Liver (tissue), 8 donors: ENCODE measurements at regions not wholly inside any gene's neighbourhood (a gene's known extent, or its start where the extent isn't known, plus 50 kb on each side); places are given as distances from the start of the nearest gene placed in this dataset.

Experiments
- DNase-seq: peaks from one replicate; pipeline ENCODE4 v3.0.0-alpha.2; 2017; ENCODE audit warnings: low spot score
- H3K27ac ChIP-seq, 2 donors: one replicate each; pipeline ENCODE4 v1.7.0; 2013; ENCODE audit warnings: inconsistent platforms in 2 of 2, low read length in 2 of 2, control low read depth in 1 of 2, low read depth in 1 of 2, mild to moderate bottlenecking in 1 of 2
- H3K27me3 ChIP-seq, 4 donors: one replicate each; pipeline versions ENCODE4 v1.6.1 to v1.7.0; 2013; ENCODE audit warnings: low read length in 3 of 4, inconsistent platforms in 1 of 4, mild to moderate bottlenecking in 1 of 4, moderate library complexity in 1 of 4; ENCODE audit not compliant: control insufficient read depth in 4 of 4, insufficient read depth in 4 of 4
- H3K36me3 ChIP-seq, 4 donors: one replicate each; pipeline versions ENCODE4 v1.6.1 to v1.7.0; 2013; ENCODE audit warnings: low read length in 3 of 4, mild to moderate bottlenecking in 3 of 4, low read depth in 1 of 4, moderate library complexity in 1 of 4; ENCODE audit not compliant: control insufficient read depth in 4 of 4, insufficient read depth in 3 of 4
- H3K4me1 ChIP-seq, 4 donors: one replicate each; pipeline versions ENCODE4 v1.6.1 to v1.7.0; 2013; ENCODE audit warnings: low read length in 3 of 4, mild to moderate bottlenecking in 3 of 4, moderate library complexity in 1 of 4; ENCODE audit not compliant: control insufficient read depth in 4 of 4, insufficient read depth in 4 of 4
- H3K4me3 ChIP-seq, 3 donors: one replicate each; pipeline versions ENCODE4 v1.6.1 to v1.7.0; 2013; ENCODE audit warnings: low read length in 3 of 3, control low read depth in 1 of 3, low read depth in 1 of 3, mild to moderate bottlenecking in 1 of 3
- H3K9ac ChIP-seq, 2 donors: one replicate each; pipeline ENCODE4 v1.7.0; 2013; ENCODE audit warnings: low read length in 2 of 2, mild to moderate bottlenecking in 2 of 2, moderate library complexity in 2 of 2, control low read depth in 1 of 2, low read depth in 1 of 2
- H3K9me3 ChIP-seq, 4 donors: one replicate each; pipeline versions ENCODE4 v1.6.1 to v1.7.0; 2013; ENCODE audit warnings: low read length in 3 of 4; ENCODE audit not compliant: control insufficient read depth in 4 of 4
- ATF3 ChIP-seq: IDR thresholded peaks from 2 replicates; pipeline ENCODE4 v1.6.1; 2016; ENCODE audit warnings: antibody characterized with exemption
- CTCF ChIP-seq: fragments of 150-350 bp; IDR thresholded peaks from 2 replicates; pipeline ENCODE4 v1.5.1; 2017; ENCODE audit warnings: improper control_type of control experiment, low read depth, low read length; ENCODE audit not compliant: missing input control
- EGR1 ChIP-seq, 2 donors: IDR thresholded peaks; 2 replicates each; pipeline ENCODE4 v1.6.1; 2016 to 2018; ENCODE audit warnings: antibody characterized with exemption in 2 of 2, low read depth in 2 of 2
- FOXA1 ChIP-seq: IDR thresholded peaks from 2 replicates; pipeline ENCODE4 v1.6.1; 2016; ENCODE audit warnings: antibody characterized with exemption
- FOXA2 ChIP-seq: IDR thresholded peaks from 2 replicates; pipeline ENCODE4 v1.6.1; 2016; ENCODE audit warnings: antibody characterized with exemption
- GABPA ChIP-seq, 2 donors: IDR thresholded peaks in 1 of 2; conservative IDR thresholded peaks in 1 of 2; 2 replicates each; pipeline ENCODE4 v1.6.1; 2016; ENCODE audit warnings: antibody characterized with exemption in 2 of 2, mild to moderate bottlenecking in 1 of 2, moderate library complexity in 1 of 2
- HNF4A ChIP-seq, 2 donors: conservative IDR thresholded peaks; 2 replicates each; pipeline ENCODE4 v1.6.1; 2016; ENCODE audit warnings: antibody characterized with exemption in 2 of 2, mild to moderate bottlenecking in 2 of 2
- HNF4G ChIP-seq: IDR thresholded peaks from 2 replicates; pipeline ENCODE4 v1.6.1; 2016; ENCODE audit warnings: antibody characterized with exemption
- MAX ChIP-seq: IDR thresholded peaks from 2 replicates; pipeline ENCODE4 v1.6.1; 2016; ENCODE audit warnings: antibody characterized with exemption
- NR2F2 ChIP-seq: IDR thresholded peaks from 2 replicates; pipeline ENCODE4 v1.6.1; 2016; ENCODE audit warnings: antibody characterized with exemption
- RAD21 ChIP-seq, 2 donors: IDR thresholded peaks; 2 replicates each; pipeline ENCODE4 v1.6.1; 2016; ENCODE audit warnings: antibody characterized with exemption in 2 of 2, mild to moderate bottlenecking in 2 of 2
- REST ChIP-seq: IDR thresholded peaks from 2 replicates; pipeline ENCODE4 v1.6.1; 2016; ENCODE audit warnings: antibody characterized with exemption, mild to moderate bottlenecking
- SP1 ChIP-seq: IDR thresholded peaks from 2 replicates; pipeline ENCODE4 v1.6.1; 2018; ENCODE audit warnings: antibody characterized with exemption, mild to moderate bottlenecking
- TAF1 ChIP-seq: conservative IDR thresholded peaks from 2 replicates; pipeline ENCODE4 v1.6.1; 2016; ENCODE audit warnings: antibody characterized with exemption, mild to moderate bottlenecking
- YY1 ChIP-seq: IDR thresholded peaks from 2 replicates; pipeline ENCODE4 v1.6.1; 2016; ENCODE audit warnings: antibody characterized with exemption, mild to moderate bottlenecking
- ZBTB33 ChIP-seq: IDR thresholded peaks from 2 replicates; pipeline ENCODE4 v1.6.1; 2016; ENCODE audit warnings: antibody characterized with exemption
- WGBS: extraction: QIAGEN DNeasy Blood & Tissue Kit; methylation state at CpG from one replicate; pipeline ENCODE4 v1.1.7; 2013; 5-methylcytosine and 5-hydroxymethylcytosine counted together
- donor health status: healthy.
- donor health status: healthy.
- donor health status: healthy.
- donor health status: healthy.
- donor health status: healthy.

GRCh38 chr12:93174048-93174447 is 203.7 kb upstream of the NUDT4 start:
- TF ChIP-seq HNF4G (no peak), YY1 (no peak), TAF1 (no peak), FOXA1 (no peak), CTCF (no peak)
- no peak for DNase-seq
- H3K27ac ChIP-seq: no peak overlapping the region
- WGBS: 31% methylated on average over 3 of the region's 3 CpGs
- peaks cover 0 to 19% (median 8%) of the 10 kb centered on the region in 4 donors for H3K4me1 ChIP-seq
- H3K9me3 ChIP-seq: no peaks in the 10 kb centered on the region
- H3K9ac ChIP-seq: no peak overlapping the region
- no peaks in the 10 kb centered on the region for H3K27me3 ChIP-seq
- H3K4me3 ChIP-seq: no peak overlapping the region
- H3K36me3 ChIP-seq: no peaks in the 10 kb centered on the region

GRCh38 chr12:93174473-93174872 is 203.3 kb upstream of the NUDT4 start:
- no peak for TF ChIP-seq YY1
- TF ChIP-seq HNF4G: no peak
- TF ChIP-seq CTCF: no peak
- no peak for TF ChIP-seq ZBTB33
- no peak for TF ChIP-seq RAD21 (IDR thresholded peaks at IDR 0.05)
- no peak for TF ChIP-seq SP1
- TF ChIP-seq MAX: no peak
- no peak for TF ChIP-seq ATF3
- TF ChIP-seq GABPA (IDR thresholded peaks at IDR 0.05 in 1 of 2, conservative IDR thresholded peaks at IDR 0.05 in 1 of 2): no peak
- TF ChIP-seq TAF1: no peak
- TF ChIP-seq FOXA1: no peak
- TF ChIP-seq NR2F2: no peak
- no peak for TF ChIP-seq HNF4A (conservative IDR thresholded peaks at IDR 0.05)
- no peak for TF ChIP-seq REST
- TF ChIP-seq EGR1 (IDR thresholded peaks at IDR 0.05; ENCODE audit: low read depth in 2 of 2): no peak
- no peak for TF ChIP-seq FOXA2
- DNase-seq: no peak
- no peak overlapping the region for H3K27ac ChIP-seq

More at GRCh38 chr12:93174473-93174872, 203.3 kb upstream of the NUDT4 start:
- no peak overlapping the region for H3K9ac ChIP-seq
- peaks cover 0 to 19% (median 8%) of the 10 kb centered on the region in 4 donors for H3K4me1 ChIP-seq
- no peaks in the 10 kb centered on the region for H3K36me3 ChIP-seq
- WGBS: 92% methylated on average over 5 of the region's 5 CpGs
- H3K27me3 ChIP-seq: no peaks in the 10 kb centered on the region
- H3K4me3 ChIP-seq: no peak overlapping the region
- H3K9me3 ChIP-seq: no peaks in the 10 kb centered on the region
